Keratinocyte (primary cell): ENCODE measurements at regions not wholly inside any gene's neighbourhood (a gene's known extent, or its start where the extent isn't known, plus 50 kb on each side); places are given as distances from the start of the nearest gene placed in this dataset.
"Not testable (repeated sequence)": the region's sequence is repeated elsewhere in the genome, so short reads cannot be mapped to it uniquely, and the experiment has no call there.

Source experiments
- DNase-seq: peaks from one replicate; pipeline ENCODE4 v3.0.0-alpha.2; 2011; ENCODE audit warnings: low read depth, missing footprints, low spot score
- FAIRE-seq: peaks from 2 replicates; lab custom pipeline; 2011; peaks lifted over from hg19 to GRCh38; lab: Jason Lieb, UNC
- H2AFZ ChIP-seq: 2 replicates; pipeline ENCODE4 v1.6.0; 2012; ENCODE audit warnings: low read length, control low read depth, inconsistent platforms; ENCODE audit not compliant: control insufficient read depth
- H3K27ac ChIP-seq: 2 replicates; pipeline ENCODE4 v1.5.1; 2011; ENCODE audit warnings: low read length; ENCODE audit not compliant: control insufficient read depth, insufficient read depth
- H3K27me3 ChIP-seq: 3 replicates; pipeline ENCODE4 v1.6.0; 2011; ENCODE audit warnings: low read length; ENCODE audit not compliant: control insufficient read depth, insufficient read depth; ENCODE audit errors: extremely low read depth
- H3K36me3 ChIP-seq, 2 experiments: 2 replicates in 1 of 2; 3 replicates in 1 of 2; pipeline ENCODE4 v1.5.1; 2011; ENCODE audit warnings: low read length in 2 of 2, mild to moderate bottlenecking in 1 of 2; ENCODE audit not compliant: control insufficient read depth in 2 of 2, insufficient read depth in 2 of 2; ENCODE audit errors: extremely low read depth in 1 of 2
- H3K4me1 ChIP-seq: 3 replicates; pipeline ENCODE4 v1.5.1; 2011; ENCODE audit warnings: low read length; ENCODE audit not compliant: control insufficient read depth, insufficient read depth; ENCODE audit errors: extremely low read depth
- H3K4me2 ChIP-seq: 3 replicates; pipeline ENCODE4 v1.6.0; 2011; ENCODE audit warnings: low read depth, low read length; ENCODE audit not compliant: control insufficient read depth, insufficient read depth; ENCODE audit errors: extremely low read depth
- H3K4me3 ChIP-seq, 3 experiments: fragments of 200-600 bp in 1 of 3; sonication (generic) in 1 of 3; 2 replicates in 2 of 3; 3 replicates in 1 of 3; pipeline ENCODE4 v1.5.1; 2011 to 2016; ENCODE audit warnings: low read length in 3 of 3, mild to moderate bottlenecking in 3 of 3, control low read depth in 2 of 3, inconsistent platforms in 1 of 3, low read depth in 1 of 3, mixed read lengths in 1 of 3, mixed run types in 1 of 3, moderate library complexity in 1 of 3; ENCODE audit not compliant: control insufficient read depth in 2 of 3, insufficient read depth in 2 of 3; ENCODE audit errors: extremely low read depth in 1 of 3
- H3K79me2 ChIP-seq: 2 replicates; pipeline ENCODE4 v1.6.0; 2012; ENCODE audit warnings: low read length; ENCODE audit not compliant: control insufficient read depth, insufficient read depth
- H3K9ac ChIP-seq: 3 replicates; pipeline ENCODE4 v1.6.0; 2011; ENCODE audit warnings: low read length; ENCODE audit not compliant: control insufficient read depth, insufficient read depth; ENCODE audit errors: extremely low read depth
- H3K9me1 ChIP-seq: 3 replicates; pipeline ENCODE4 v1.6.0; 2011; ENCODE audit warnings: low read length; ENCODE audit not compliant: control insufficient read depth, insufficient read depth; ENCODE audit errors: extremely low read depth
- H3K9me3 ChIP-seq: 2 replicates; pipeline ENCODE4 v1.5.1; 2012; ENCODE audit warnings: low read depth, low read length; ENCODE audit not compliant: control insufficient read depth
- H4K20me1 ChIP-seq: 3 replicates; pipeline ENCODE4 v1.6.0; 2011; ENCODE audit warnings: low read length; ENCODE audit not compliant: control insufficient read depth, insufficient read depth; ENCODE audit errors: extremely low read depth
- EZH2 ChIP-seq: IDR thresholded peaks from one replicate; pipeline ENCODE4 v1.6.1; 2012; ENCODE audit warnings: inconsistent platforms, mild to moderate bottlenecking, low read length, moderate library complexity
- dilution Hi-C: fragments of 300-500 bp; cut with MboI; formaldehyde crosslinking; loops from one replicate; pipeline ENCODE4 v1.7.0; 2020; ENCODE audit warnings: low sequenced_read_pairs; ENCODE audit not compliant: extremely low pct_ligation_motif_present
- TF ChIP-seq, protein P1 (sequence below), 3 experiments: IDR thresholded peaks in 1 of 3; conservative IDR thresholded peaks in 1 of 3; optimal IDR thresholded peaks in 1 of 3; 2 replicates in 2 of 3; 3 replicates in 1 of 3; pipeline versions ENCODE3 to v1.5.1; 2011; ENCODE audit warnings: low read length in 3 of 3, mild to moderate bottlenecking in 3 of 3, moderate library complexity in 2 of 3, control low read depth in 1 of 3, inconsistent platforms in 1 of 3; ENCODE audit not compliant: insufficient read depth in 2 of 3; ENCODE audit errors: extremely low read depth in 1 of 3

DNA sequence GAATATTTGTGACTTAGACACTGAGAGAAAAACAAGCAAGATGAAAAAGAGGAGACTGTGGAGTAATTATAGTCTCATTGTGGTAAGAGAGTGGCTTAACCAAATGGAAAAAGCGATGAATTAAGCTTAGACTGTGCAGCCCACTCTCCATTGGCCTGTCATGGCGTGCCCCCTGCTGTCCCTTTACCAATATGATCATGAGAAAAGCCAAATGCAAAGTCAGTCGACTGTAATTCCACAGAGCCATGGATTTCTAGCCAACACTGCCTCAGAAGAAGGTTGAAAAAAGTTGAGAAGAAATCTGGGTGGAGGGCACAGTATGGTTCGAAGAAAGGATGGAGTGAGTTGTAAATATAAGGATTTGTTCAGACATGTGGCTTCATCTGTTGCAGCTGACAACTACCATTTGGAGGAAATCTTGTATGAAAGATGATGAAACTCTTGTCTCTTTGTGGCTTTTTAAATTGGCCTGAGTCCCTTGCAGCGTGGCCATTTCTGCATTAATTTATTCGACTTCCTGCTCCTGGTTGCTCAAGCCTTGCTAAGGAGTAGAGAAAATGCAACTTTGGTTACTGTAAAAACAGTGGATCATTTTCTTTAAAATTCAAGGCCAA lies 251.4 kb downstream of the DOK5 start:
- Histone ChIP-seq H4K20me1 (no peaks in the 10 kb centered on the region), H3K4me1 (no peaks in the 10 kb centered on the region), H3K4me2 (no peak overlapping the region), H3K36me3 (no peaks in the 10 kb centered on the region), H3K9me1 (no peaks in the 10 kb centered on the region), H3K9ac (no peak overlapping the region), H3K79me2 (no peaks in the 10 kb centered on the region), H3K9me3 (peaks cover 2% of the 10 kb centered on the region), H3K27me3 (no peaks in the 10 kb centered on the region), H3K4me3 (no peak overlapping the region), H2AFZ (no peak overlapping the region), H3K27ac (no peak overlapping the region)
- dilution Hi-C loops = no loop called here
- FAIRE-seq (no peak), DNase-seq (no peak)
- TF ChIP-seq, protein P1, sequence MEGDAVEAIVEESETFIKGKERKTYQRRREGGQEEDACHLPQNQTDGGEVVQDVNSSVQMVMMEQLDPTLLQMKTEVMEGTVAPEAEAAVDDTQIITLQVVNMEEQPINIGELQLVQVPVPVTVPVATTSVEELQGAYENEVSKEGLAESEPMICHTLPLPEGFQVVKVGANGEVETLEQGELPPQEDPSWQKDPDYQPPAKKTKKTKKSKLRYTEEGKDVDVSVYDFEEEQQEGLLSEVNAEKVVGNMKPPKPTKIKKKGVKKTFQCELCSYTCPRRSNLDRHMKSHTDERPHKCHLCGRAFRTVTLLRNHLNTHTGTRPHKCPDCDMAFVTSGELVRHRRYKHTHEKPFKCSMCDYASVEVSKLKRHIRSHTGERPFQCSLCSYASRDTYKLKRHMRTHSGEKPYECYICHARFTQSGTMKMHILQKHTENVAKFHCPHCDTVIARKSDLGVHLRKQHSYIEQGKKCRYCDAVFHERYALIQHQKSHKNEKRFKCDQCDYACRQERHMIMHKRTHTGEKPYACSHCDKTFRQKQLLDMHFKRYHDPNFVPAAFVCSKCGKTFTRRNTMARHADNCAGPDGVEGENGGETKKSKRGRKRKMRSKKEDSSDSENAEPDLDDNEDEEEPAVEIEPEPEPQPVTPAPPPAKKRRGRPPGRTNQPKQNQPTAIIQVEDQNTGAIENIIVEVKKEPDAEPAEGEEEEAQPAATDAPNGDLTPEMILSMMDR (optimal IDR thresholded peaks at IDR 0.05 in 1 of 3, IDR thresholded peaks at IDR 0.05 in 1 of 3, conservative IDR thresholded peaks at IDR 0.05 in 1 of 3; ENCODE audit: extremely low read depth in 1 of 3, insufficient read depth in 2 of 3, low read length in 3 of 3) = no peak
- no peak for TF ChIP-seq EZH2

DNA sequence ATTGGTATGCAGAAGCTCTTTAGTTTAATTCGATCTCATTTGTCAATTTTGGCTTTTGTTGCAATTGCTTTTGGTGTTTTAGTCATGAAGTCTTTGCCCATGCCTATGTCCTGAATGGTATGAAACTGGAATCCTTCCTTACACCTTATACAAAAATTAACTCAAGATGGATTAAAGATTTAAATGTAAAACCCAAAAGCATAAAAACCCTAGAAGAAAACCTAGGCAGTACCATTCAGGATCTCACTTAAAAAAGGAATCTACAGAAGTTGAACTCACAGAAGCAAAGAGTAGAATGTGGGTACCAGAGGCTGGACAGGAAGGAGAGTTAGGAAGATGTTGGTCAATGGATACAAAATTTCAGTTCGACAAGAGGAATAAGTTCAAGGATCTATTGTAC lies 249.9 kb downstream of the DOK5 start:
- dilution Hi-C loops, H3K27me3 ChIP-seq, H2AFZ ChIP-seq, H3K4me1 ChIP-seq, H3K79me2 ChIP-seq, FAIRE-seq, H4K20me1 ChIP-seq, H3K4me3 ChIP-seq, H3K9me3 ChIP-seq, H3K36me3 ChIP-seq, DNase-seq, H3K9me1 ChIP-seq, H3K27ac ChIP-seq, H3K9ac ChIP-seq, H3K4me2 ChIP-seq: not testable (repeated sequence)

DNA sequence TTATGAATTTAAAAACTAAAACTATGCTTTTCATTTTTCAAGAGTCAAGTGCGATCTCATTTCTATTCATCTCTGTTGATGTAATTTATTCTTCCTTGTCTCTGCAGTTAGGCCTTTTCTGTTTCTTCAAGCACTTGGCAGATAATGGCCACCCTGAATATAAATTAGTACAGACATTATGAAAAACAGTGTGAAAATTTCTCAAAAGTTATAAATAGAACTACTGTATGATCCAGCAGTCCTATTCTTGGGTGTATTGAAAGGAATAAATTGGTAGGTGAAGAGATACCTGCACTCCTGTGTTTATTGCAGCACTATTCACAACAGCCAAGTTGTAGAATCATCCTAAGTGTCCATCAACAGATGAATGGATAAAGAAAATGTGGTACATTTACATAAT lies 248.3 kb downstream of the DOK5 start:
- no peaks in the 10 kb centered on the region for H3K9me3 ChIP-seq
- DNase-seq (no peak), FAIRE-seq (no peak)
- no peaks in the 10 kb centered on the region for H4K20me1 ChIP-seq
- dilution Hi-C loops = no loop called here
- H3K4me1 ChIP-seq = no peaks in the 10 kb centered on the region
- H3K9ac ChIP-seq = no peak overlapping the region
- no peak overlapping the region for H3K4me3 ChIP-seq
- no peaks in the 10 kb centered on the region for H3K36me3 ChIP-seq
- H3K9me1 ChIP-seq = no peaks in the 10 kb centered on the region
- TF ChIP-seq, protein P1 (optimal IDR thresholded peaks at IDR 0.05 in 1 of 3, IDR thresholded peaks at IDR 0.05 in 1 of 3, conservative IDR thresholded peaks at IDR 0.05 in 1 of 3; ENCODE audit: extremely low read depth in 1 of 3, insufficient read depth in 2 of 3, low read length in 3 of 3) = no peak
- no peak for TF ChIP-seq EZH2
- H3K79me2 ChIP-seq = no peaks in the 10 kb centered on the region
- H3K4me2 ChIP-seq = no peak overlapping the region
- H3K27me3 ChIP-seq = no peaks in the 10 kb centered on the region
- H2AFZ ChIP-seq = no peak overlapping the region
- H3K27ac ChIP-seq = no peak overlapping the region
